ENCODE measurements at regions not wholly inside any gene's neighbourhood (a gene's known extent, or its start where the extent isn't known, plus 50 kb on each side); places are given as distances from the start of the nearest gene placed in this dataset.
"Not testable (repeated sequence)": the region's sequence is repeated elsewhere in the genome, so short reads cannot be mapped to it uniquely, and the experiment has no call there.

GRCh38 chr14:105624346-105624745 lies 98.0 kb downstream of the TMEM121 start:
- CTCF ChIA-PET; H3K9me3 ChIP-seq (ENCODE audit: control extremely low read depth in 1 of 3, control insufficient read depth in 2 of 3, insufficient read depth in 1 of 3, low read length in 2 of 3); DNase-seq; H3K36me3 ChIP-seq (replicated peaks in 1 of 2; ENCODE audit: control extremely low read depth in 1 of 2, control insufficient read depth in 1 of 2, extremely low read depth in 1 of 2, insufficient read depth in 2 of 2, low read length in 1 of 2); H4K20me1 ChIP-seq (ENCODE audit: control insufficient read depth, insufficient read depth, low read length, poor library complexity, severe bottlenecking); H3K27ac Mint-ChIP-seq; ATAC-seq (ENCODE audit: low read depth); intact Hi-C loops (cut with micrococcal nuclease); H3K79me2 ChIP-seq (ENCODE audit: control insufficient read depth, insufficient read depth, low read length); H3K4me1 ChIP-seq (ENCODE audit: control insufficient read depth in 2 of 2, insufficient read depth in 2 of 2, low read length in 2 of 2); POLR2A ChIA-PET; H3K9me3 Mint-ChIP-seq (ENCODE audit: insufficient read depth); H3K4me3 ChIP-seq (ENCODE audit: control extremely low read depth in 1 of 5, extremely low read depth in 1 of 5, insufficient read depth in 1 of 5, low read depth in 2 of 5, low read length in 4 of 5); H3K27me3 ChIP-seq (replicated peaks in 1 of 4; ENCODE audit: control extremely low read depth in 1 of 4, control insufficient read depth in 3 of 4, insufficient read depth in 4 of 4, low read length in 3 of 4); H3K27me3 Mint-ChIP-seq; H3K4me2 ChIP-seq (replicated peaks; ENCODE audit: low read depth, low read length, poor library complexity, severe bottlenecking); H2AFZ ChIP-seq (ENCODE audit: insufficient read depth, low read depth, low read length, poor library complexity, severe bottlenecking); H3K27ac ChIP-seq (ENCODE audit: low read length in 2 of 2); H3K9ac ChIP-seq (ENCODE audit: low read length); H3K4me3 Mint-ChIP-seq: not testable (repeated sequence)
- H3K4me1 Mint-ChIP-seq: peaks cover 10% of the 10 kb centered on the region
- 94% methylated on average over 9 of the region's 22 CpGs for WGBS (ENCODE audit: insufficient coverage)

GRCh38 chr14:105624749-105625434 lies 98.5 kb downstream of the TMEM121 start:
- ATAC-seq (ENCODE audit: low read depth); H3K4me3 Mint-ChIP-seq; H3K36me3 ChIP-seq (replicated peaks in 1 of 2; ENCODE audit: control extremely low read depth in 1 of 2, control insufficient read depth in 1 of 2, extremely low read depth in 1 of 2, insufficient read depth in 2 of 2, low read length in 1 of 2); H3K9ac ChIP-seq (ENCODE audit: low read length); H3K9me3 ChIP-seq (ENCODE audit: control extremely low read depth in 1 of 3, control insufficient read depth in 2 of 3, insufficient read depth in 1 of 3, low read length in 2 of 3); H2AFZ ChIP-seq (ENCODE audit: insufficient read depth, low read depth, low read length, poor library complexity, severe bottlenecking); H3K27ac Mint-ChIP-seq; POLR2A ChIA-PET; CTCF ChIA-PET; H3K4me3 ChIP-seq (ENCODE audit: control extremely low read depth in 1 of 5, extremely low read depth in 1 of 5, insufficient read depth in 1 of 5, low read depth in 2 of 5, low read length in 4 of 5); H3K9me3 Mint-ChIP-seq (ENCODE audit: insufficient read depth); H3K27me3 ChIP-seq (replicated peaks in 1 of 4; ENCODE audit: control extremely low read depth in 1 of 4, control insufficient read depth in 3 of 4, insufficient read depth in 4 of 4, low read length in 3 of 4); H3K27me3 Mint-ChIP-seq; intact Hi-C loops (cut with micrococcal nuclease); DNase-seq; H3K4me2 ChIP-seq (replicated peaks; ENCODE audit: low read depth, low read length, poor library complexity, severe bottlenecking); H3K79me2 ChIP-seq (ENCODE audit: control insufficient read depth, insufficient read depth, low read length); H3K27ac ChIP-seq (ENCODE audit: low read length in 2 of 2); H4K20me1 ChIP-seq (ENCODE audit: control insufficient read depth, insufficient read depth, low read length, poor library complexity, severe bottlenecking): not testable (repeated sequence)
- peaks cover 8 to 14% of the 10 kb centered on the region in 2 donors for H3K4me1 ChIP-seq (ENCODE audit: control insufficient read depth in 2 of 2, insufficient read depth in 2 of 2, low read length in 2 of 2)
- peaks cover 16% of the 10 kb centered on the region for H3K4me1 Mint-ChIP-seq
- 96% methylated on average over 23 of the region's 25 CpGs for WGBS (ENCODE audit: insufficient coverage)

- H3K4me3 Mint-ChIP-seq: not testable (repeated sequence)
Observed at GRCh38 chr14:105625448-105625847, 99.1 kb downstream of the TMEM121 start.

DNA sequence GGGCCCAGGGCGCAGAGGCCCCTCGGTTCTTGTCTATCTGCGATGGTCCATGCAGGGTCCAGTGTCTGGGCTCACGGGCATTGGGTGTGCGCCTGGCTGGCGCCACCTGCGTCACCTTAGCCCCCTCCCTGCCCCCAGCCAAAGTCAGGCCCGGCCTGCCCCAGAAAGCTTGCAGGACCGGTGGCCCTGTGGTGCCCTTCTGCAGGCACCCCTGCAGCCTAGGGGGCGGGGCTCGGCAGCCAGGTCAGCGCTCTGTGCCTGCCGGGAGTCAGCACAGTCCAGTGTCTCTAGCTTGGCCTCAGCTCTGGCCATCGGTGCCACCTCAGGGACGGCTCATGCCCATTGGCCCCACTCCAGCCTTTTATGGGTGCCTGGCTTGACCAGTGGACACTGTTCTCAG lies 99.7 kb downstream of the TMEM121 start:
- peaks cover 22% of the 10 kb centered on the region for H3K4me1 Mint-ChIP-seq
- H3K27ac Mint-ChIP-seq; H3K36me3 ChIP-seq (replicated peaks in 1 of 2; ENCODE audit: control extremely low read depth in 1 of 2, control insufficient read depth in 1 of 2, extremely low read depth in 1 of 2, insufficient read depth in 2 of 2, low read length in 1 of 2); H3K4me3 ChIP-seq (ENCODE audit: control extremely low read depth in 1 of 5, extremely low read depth in 1 of 5, insufficient read depth in 1 of 5, low read depth in 2 of 5, low read length in 4 of 5); H3K9me3 Mint-ChIP-seq (ENCODE audit: insufficient read depth); intact Hi-C loops (cut with micrococcal nuclease); H3K9ac ChIP-seq (ENCODE audit: low read length); H2AFZ ChIP-seq (ENCODE audit: insufficient read depth, low read depth, low read length, poor library complexity, severe bottlenecking); H3K79me2 ChIP-seq (ENCODE audit: control insufficient read depth, insufficient read depth, low read length); H4K20me1 ChIP-seq (ENCODE audit: control insufficient read depth, insufficient read depth, low read length, poor library complexity, severe bottlenecking); ATAC-seq (ENCODE audit: low read depth); H3K9me3 ChIP-seq (ENCODE audit: control extremely low read depth in 1 of 3, control insufficient read depth in 2 of 3, insufficient read depth in 1 of 3, low read length in 2 of 3); CTCF ChIA-PET; H3K4me2 ChIP-seq (replicated peaks; ENCODE audit: low read depth, low read length, poor library complexity, severe bottlenecking); H3K27me3 ChIP-seq (replicated peaks in 1 of 4; ENCODE audit: control extremely low read depth in 1 of 4, control insufficient read depth in 3 of 4, insufficient read depth in 4 of 4, low read length in 3 of 4); H3K27me3 Mint-ChIP-seq; DNase-seq; H3K27ac ChIP-seq (ENCODE audit: low read length in 2 of 2); H3K4me3 Mint-ChIP-seq: not testable (repeated sequence)
- 80% methylated on average over 2 of the region's 15 CpGs for WGBS (ENCODE audit: insufficient coverage)
- POLR2A ChIA-PET: interaction anchor here (0.5 kb wide), 2 partner anchors 85 to 119 kb away, joined by 4 to 8 read pairs; no protein-coding TSS in a partner anchor
- H3K4me1 ChIP-seq (ENCODE audit: control insufficient read depth in 2 of 2, insufficient read depth in 2 of 2, low read length in 2 of 2): peaks cover 8 to 22% of the 10 kb centered on the region in 2 donors

More at GRCh38 chr14:105625448-105625847, 99.1 kb downstream of the TMEM121 start:
- H4K20me1 ChIP-seq (ENCODE audit: control insufficient read depth, insufficient read depth, low read length, poor library complexity, severe bottlenecking); H3K9me3 Mint-ChIP-seq (ENCODE audit: insufficient read depth); H3K79me2 ChIP-seq (ENCODE audit: control insufficient read depth, insufficient read depth, low read length); H3K27ac ChIP-seq (ENCODE audit: low read length in 2 of 2); POLR2A ChIA-PET; H3K36me3 ChIP-seq (replicated peaks in 1 of 2; ENCODE audit: control extremely low read depth in 1 of 2, control insufficient read depth in 1 of 2, extremely low read depth in 1 of 2, insufficient read depth in 2 of 2, low read length in 1 of 2); H2AFZ ChIP-seq (ENCODE audit: insufficient read depth, low read depth, low read length, poor library complexity, severe bottlenecking); H3K4me3 ChIP-seq (ENCODE audit: control extremely low read depth in 1 of 5, extremely low read depth in 1 of 5, insufficient read depth in 1 of 5, low read depth in 2 of 5, low read length in 4 of 5); intact Hi-C loops (cut with micrococcal nuclease); H3K27ac Mint-ChIP-seq; CTCF ChIA-PET; DNase-seq; H3K9me3 ChIP-seq (ENCODE audit: control extremely low read depth in 1 of 3, control insufficient read depth in 2 of 3, insufficient read depth in 1 of 3, low read length in 2 of 3); ATAC-seq (ENCODE audit: low read depth); H3K9ac ChIP-seq (ENCODE audit: low read length); H3K27me3 Mint-ChIP-seq; H3K4me2 ChIP-seq (replicated peaks; ENCODE audit: low read depth, low read length, poor library complexity, severe bottlenecking); H3K27me3 ChIP-seq (replicated peaks in 1 of 4; ENCODE audit: control extremely low read depth in 1 of 4, control insufficient read depth in 3 of 4, insufficient read depth in 4 of 4, low read length in 3 of 4): not testable (repeated sequence)
- H3K4me1 ChIP-seq (ENCODE audit: control insufficient read depth in 2 of 2, insufficient read depth in 2 of 2, low read length in 2 of 2): peaks cover 8 to 20% of the 10 kb centered on the region in 2 donors
- 91% methylated on average over 4 of the region's 9 CpGs for WGBS (ENCODE audit: insufficient coverage)
- peaks cover 19% of the 10 kb centered on the region for H3K4me1 Mint-ChIP-seq
